Esophagus squamous epithelium (tissue), 5 donors: ENCODE measurements at regions not wholly inside any gene's neighbourhood (a gene's known extent, or its start where the extent isn't known, plus 50 kb on each side); places are given as distances from the start of the nearest gene placed in this dataset.

ENCODE experiments used
- DNase-seq: peaks from one replicate; lab custom pipeline; 2025; lab: John Stamatoyannopoulos, UW
- H3K27ac ChIP-seq, 4 donors: fragments of 200-600 bp; sonication (generic); one replicate each; pipeline ENCODE4 v1.5.1; 2016 to 2019; ENCODE audit warnings: mild to moderate bottlenecking in 1 of 4
- H3K27me3 ChIP-seq, 4 donors: fragments of 200-600 bp; sonication (generic); 1 replicate in 3 of 4; 2 replicates in 1 of 4; pipeline versions ENCODE4 v1.5.1 to v1.6.0; 2017 to 2021; ENCODE audit warnings: antibody characterized with exemption in 1 of 4
- H3K36me3 ChIP-seq, 3 donors: fragments of 200-600 bp; sonication (generic); one replicate each; pipeline ENCODE4 v1.5.1; 2016 to 2019
- H3K4me1 ChIP-seq, 3 donors: fragments of 200-600 bp; sonication (generic); one replicate each; pipeline ENCODE4 v1.5.1; 2017 to 2019
- H3K4me3 ChIP-seq, 4 donors: fragments of 200-600 bp; sonication (generic); 1 replicate in 3 of 4; 2 replicates in 1 of 4; pipeline ENCODE4 v1.5.1; 2016 to 2019; ENCODE audit warnings: mild to moderate bottlenecking in 2 of 4, moderate library complexity in 1 of 4
- H3K9me3 ChIP-seq, 3 donors: fragments of 200-600 bp; sonication (generic); one replicate each; pipeline ENCODE4 v1.5.1; 2016 to 2019
- CTCF ChIP-seq, 6 experiments: fragments of 450-650 bp in 4 of 6; fragments of 200-600 bp in 2 of 6; sonication (generic) in 2 of 6; IDR thresholded peaks; one replicate each; pipeline ENCODE4 v1.5.1; 2016 to 2019; ENCODE audit warnings: antibody characterized with exemption in 6 of 6, mild to moderate bottlenecking in 4 of 6, moderate library complexity in 4 of 6
- POLR2A ChIP-seq, 4 donors: fragments of 450-650 bp; IDR thresholded peaks; one replicate each; pipeline ENCODE4 v1.6.1; 2017; ENCODE audit warnings: antibody characterized with exemption in 4 of 4, mild to moderate bottlenecking in 4 of 4, moderate library complexity in 3 of 4
- WGBS, 2 donors: methylation state at CpG; one replicate each; pipeline ENCODE4 v1.1.5; 2018; 5-methylcytosine and 5-hydroxymethylcytosine counted together
- intact Hi-C: fragments of 100-400 bp; cut with DNase I; formaldehyde crosslinking; loops from one replicate; pipeline ENCODE4 v1.15.0; 2022
- donor health status: DM: yes; HTN: yes; CAD: no.

- Histone ChIP-seq H3K27ac (no peak overlapping the region), H3K36me3 (no peaks in the 10 kb centered on the region), H3K9me3 (no peaks in the 10 kb centered on the region), H3K4me1 (peaks cover 0 to 7% (median 0%) of the 10 kb centered on the region in 3 donors), H3K27me3 (peaks cover 0 to 28% (median 0%) of the 10 kb centered on the region in 4 donors), H3K4me3 (no peak overlapping the region)
- DNase-seq = no peak
- no peak for TF ChIP-seq POLR2A (IDR thresholded peaks at IDR 0.05)
- TF ChIP-seq CTCF (IDR thresholded peaks at IDR 0.05) = no peak
- WGBS, 2 donors = 58 to 63% methylated on average over 7 of the region's 7 CpGs
- intact Hi-C loops = no loop called here
Measured at GRCh38 chr16:86446279-86446678, 64.0 kb upstream of the FOXF1 start.

GRCh38 chr16:86447228-86447627 is 63.1 kb upstream of the FOXF1 start:
- Histone ChIP-seq H3K36me3 (no peaks in the 10 kb centered on the region), H3K27me3 (peaks cover 0 to 23% (median 0%) of the 10 kb centered on the region in 4 donors), H3K4me1 (peaks cover 0 to 7% (median 0%) of the 10 kb centered on the region in 3 donors), H3K9me3 (no peaks in the 10 kb centered on the region), H3K27ac (no peak overlapping the region), H3K4me3 (no peak overlapping the region)
- WGBS, 2 donors = 56 to 77% methylated on average over 1 to 3 of the region's 3 CpGs
- DNase-seq = no peak
- TF ChIP-seq CTCF (IDR thresholded peaks at IDR 0.05) (no peak), POLR2A (IDR thresholded peaks at IDR 0.05) (no peak)
- intact Hi-C loops = no loop called here

- H3K27ac ChIP-seq = peak overlapping the region in 2 of 4 donors; percentile 10 to 61
- 61 to 64% methylated on average over 10 to 11 of the region's 11 CpGs for WGBS, 2 donors
- TF ChIP-seq POLR2A (IDR thresholded peaks at IDR 0.05) (no peak), CTCF (IDR thresholded peaks at IDR 0.05) (no peak)
- no peaks in the 10 kb centered on the region for H3K36me3 ChIP-seq
- H3K4me3 ChIP-seq = no peak overlapping the region
- intact Hi-C loops = no loop called here
- no peaks in the 10 kb centered on the region for H3K9me3 ChIP-seq
- H3K4me1 ChIP-seq = peaks cover 0 to 7% (median 0%) of the 10 kb centered on the region in 3 donors
- no peak for DNase-seq
- peaks cover 0 to 11% (median 0%) of the 10 kb centered on the region in 4 donors for H3K27me3 ChIP-seq
Measured at GRCh38 chr16:86448306-86448890, 61.9 kb upstream of the FOXF1 start.

GRCh38 chr16:86449446-86450095 is 60.8 kb upstream of the FOXF1 start:
- no peak overlapping the region for H3K4me3 ChIP-seq
- no peaks in the 10 kb centered on the region for H3K36me3 ChIP-seq
- peaks cover 0 to under 1% (median 0%) of the 10 kb centered on the region in 4 donors for H3K27me3 ChIP-seq
- no peak overlapping the region for H3K27ac ChIP-seq
- H3K4me1 ChIP-seq = peaks cover 0 to 7% (median 0%) of the 10 kb centered on the region in 3 donors
- no peaks in the 10 kb centered on the region for H3K9me3 ChIP-seq
- 48 to 61% methylated on average over 13 to 15 of the region's 16 CpGs for WGBS, 2 donors
- DNase-seq = no peak
- intact Hi-C loops = no loop called here
- TF ChIP-seq POLR2A (IDR thresholded peaks at IDR 0.05) = no peak
- TF ChIP-seq CTCF (IDR thresholded peaks at IDR 0.05) = no peak

- H3K27me3 ChIP-seq = no peaks in the 10 kb centered on the region
- H3K36me3 ChIP-seq = no peaks in the 10 kb centered on the region
- TF ChIP-seq CTCF (IDR thresholded peaks at IDR 0.05) = no peak
- no peak for TF ChIP-seq POLR2A (IDR thresholded peaks at IDR 0.05)
- intact Hi-C loops = no loop called here
- DNase-seq = no peak
- 83 to 100% methylated on average over 2 of the region's 2 CpGs for WGBS, 2 donors
- no peak overlapping the region for H3K4me3 ChIP-seq
- no peaks in the 10 kb centered on the region for H3K9me3 ChIP-seq
- peaks cover 0 to 7% (median 0%) of the 10 kb centered on the region in 3 donors for H3K4me1 ChIP-seq
- no peak overlapping the region for H3K27ac ChIP-seq
Measured at GRCh38 chr16:86450691-86451090, 59.6 kb upstream of the FOXF1 start.
